Progenitor cell of endocrine pancreas (in vitro differentiated cells): ENCODE measurements at regions not wholly inside any gene's neighbourhood (a gene's known extent, or its start where the extent isn't known, plus 50 kb on each side); places are given as distances from the start of the nearest gene placed in this dataset.

Experiments used
- DNase-seq: peaks from one replicate; pipeline ENCODE4 v3.0.0; 2021; ENCODE audit warnings: low spot score; ENCODE audit not compliant: unreplicated experiment
- H3K27ac Mint-ChIP-seq: 2 replicates; pipeline ENCODE4 v1.8.0; 2021; ENCODE audit warnings: mild to moderate bottlenecking, moderate library complexity, mixed read lengths
- H3K27me3 Mint-ChIP-seq: 2 replicates; pipeline ENCODE4 v1.8.0; 2021; ENCODE audit warnings: mixed read lengths
- H3K36me3 Mint-ChIP-seq: 2 replicates; pipeline ENCODE4 v1.8.0; 2022; ENCODE audit warnings: mixed read lengths; ENCODE audit not compliant: insufficient read depth
- H3K4me1 Mint-ChIP-seq: 2 replicates; pipeline ENCODE4 v1.8.0; 2021; ENCODE audit warnings: low read depth, mixed read lengths
- H3K4me3 Mint-ChIP-seq: 2 replicates; pipeline ENCODE4 v1.8.0; 2021; ENCODE audit warnings: low read depth, mild to moderate bottlenecking, moderate library complexity, mixed read lengths
- H3K9me3 Mint-ChIP-seq: 2 replicates; pipeline ENCODE4 v1.8.0; 2021; ENCODE audit warnings: low read depth, mixed read lengths
- CTCF ChIP-seq: fragments of 200-600 bp; sonication (generic); IDR thresholded peaks from one replicate; pipeline ENCODE4 v1.5.0; 2021; ENCODE audit warnings: antibody characterized with exemption, mild to moderate bottlenecking; ENCODE audit not compliant: unreplicated experiment

- Mint-ChIP-seq H3K9me3 (peaks cover 26% of the 10 kb centered on the region), H3K27me3 (no peaks in the 10 kb centered on the region), H3K27ac (no peak overlapping the region), H3K4me3 (no peak overlapping the region), H3K36me3 (no peaks in the 10 kb centered on the region), H3K4me1 (no peaks in the 10 kb centered on the region)
- no peak for TF ChIP-seq CTCF
- DNase-seq: no peak
These were observed 572.9 kb upstream of the PTGER4 start for GRCh38 chr5:40106847-40107246.

- no peak for TF ChIP-seq CTCF
- Mint-ChIP-seq H3K36me3 (no peaks in the 10 kb centered on the region), H3K4me3 (no peak overlapping the region), H3K9me3 (peaks cover 19% of the 10 kb centered on the region), H3K27me3 (no peaks in the 10 kb centered on the region), H3K27ac (no peak overlapping the region), H3K4me1 (no peaks in the 10 kb centered on the region)
- no peak for DNase-seq
These were observed 581.4 kb upstream of the PTGER4 start for GRCh38 chr5:40098313-40098712.

GRCh38 chr5:40093550-40093949 is 586.2 kb upstream of the PTGER4 start:
- TF ChIP-seq CTCF: no peak
- no peaks in the 10 kb centered on the region for H3K4me1 Mint-ChIP-seq
- peaks cover 23% of the 10 kb centered on the region for H3K9me3 Mint-ChIP-seq

GRCh38 chr5:40089269-40089668 is 590.4 kb upstream of the PTGER4 start:
- H3K4me3 Mint-ChIP-seq: no peak overlapping the region
- H3K9me3 Mint-ChIP-seq: peaks cover 33% of the 10 kb centered on the region
- no peak overlapping the region for H3K27ac Mint-ChIP-seq
- H3K27me3 Mint-ChIP-seq: no peaks in the 10 kb centered on the region
- no peak for TF ChIP-seq CTCF
- no peak for DNase-seq
- H3K4me1 Mint-ChIP-seq: no peaks in the 10 kb centered on the region
- H3K36me3 Mint-ChIP-seq: no peaks in the 10 kb centered on the region

More at GRCh38 chr5:40093550-40093949, 586.2 kb upstream of the PTGER4 start:
- H3K27me3 Mint-ChIP-seq: no peaks in the 10 kb centered on the region
- no peak overlapping the region for H3K27ac Mint-ChIP-seq
- no peaks in the 10 kb centered on the region for H3K36me3 Mint-ChIP-seq
- no peak for DNase-seq
- H3K4me3 Mint-ChIP-seq: no peak overlapping the region

GRCh38 chr5:40084614-40085013 is 595.1 kb upstream of the PTGER4 start:
- no peak overlapping the region for H3K27ac Mint-ChIP-seq
- no peak overlapping the region for H3K4me3 Mint-ChIP-seq
- H3K9me3 Mint-ChIP-seq: peaks cover 20% of the 10 kb centered on the region
- no peak for TF ChIP-seq CTCF
- H3K27me3 Mint-ChIP-seq: no peaks in the 10 kb centered on the region
- DNase-seq: no peak
- no peaks in the 10 kb centered on the region for H3K4me1 Mint-ChIP-seq
- H3K36me3 Mint-ChIP-seq: no peaks in the 10 kb centered on the region
